B cell (primary cell): ENCODE measurements at regions not wholly inside any gene's neighbourhood (a gene's known extent, or its start where the extent isn't known, plus 50 kb on each side); places are given as distances from the start of the nearest gene placed in this dataset.

Experiments used
- ATAC-seq: fragments of 200-7000 bp; cut with Tn5 transposase; one replicate; pipeline ENCODE4 v1.10.0; 2021; ENCODE audit warnings: low read depth, mild to moderate bottlenecking, moderate number of reproducible peaks, moderate library complexity
- CTCF ChIA-PET: fragments of 350-600 bp; sonication (Branson Sonifier 250); formaldehyde crosslinking; loops from one replicate; lab custom pipeline; 2021; ENCODE audit warnings: antibody characterized with exemption, inconsistent platforms; lab: Charles Lee
- POLR2A ChIA-PET: fragments of 350-600 bp; sonication (Branson Sonifier 250); formaldehyde crosslinking; loops from one replicate; lab custom pipeline; 2021; ENCODE audit warnings: antibody characterized with exemption; lab: Charles Lee
- DNase-seq: peaks from one replicate; pipeline ENCODE4 v3.0.0; 2013
- H2AFZ ChIP-seq: 2 replicates; pipeline ENCODE4 v1.6.1; 2012; ENCODE audit warnings: mild to moderate bottlenecking, low read depth, low read length; ENCODE audit not compliant: insufficient read depth, poor library complexity, severe bottlenecking
- H3K27ac ChIP-seq, 2 donors: 1 replicate in 1 of 2; 2 replicates in 1 of 2; pipeline ENCODE4 v1.5.1; 2012 to 2013; ENCODE audit warnings: low read length in 2 of 2, mild to moderate bottlenecking in 2 of 2, moderate library complexity in 1 of 2
- H3K27me3 ChIP-seq, 4 experiments: fragments of 200-600 bp in 1 of 4; sonication (generic) in 1 of 4; replicated peaks in 1 of 4; 1 replicate in 2 of 4; 2 replicates in 2 of 4; pipeline versions ENCODE4 v1.6.1 to v1.7.0; 2013 to 2016; ENCODE audit warnings: low read length in 3 of 4, mild to moderate bottlenecking in 2 of 4, mixed read lengths in 1 of 4, moderate library complexity in 1 of 4; ENCODE audit not compliant: insufficient read depth in 4 of 4, control insufficient read depth in 3 of 4; ENCODE audit errors: control extremely low read depth in 1 of 4
- H3K36me3 ChIP-seq, 2 experiments: replicated peaks in 1 of 2; 1 replicate in 1 of 2; 2 replicates in 1 of 2; pipeline versions ENCODE4 v1.6.1 to v1.7.1; 2013; ENCODE audit warnings: low read length in 1 of 2; ENCODE audit not compliant: insufficient read depth in 2 of 2, control insufficient read depth in 1 of 2; ENCODE audit errors: control extremely low read depth in 1 of 2, extremely low read depth in 1 of 2
- H3K4me1 ChIP-seq, 2 donors: fragments of 200-600 bp in 1 of 2; sonication (generic) in 1 of 2; 1 replicate in 1 of 2; 2 replicates in 1 of 2; pipeline versions ENCODE4 v1.5.1 to v1.6.1; 2013 to 2017; ENCODE audit warnings: low read length in 2 of 2; ENCODE audit not compliant: control insufficient read depth in 2 of 2, insufficient read depth in 2 of 2
- H3K4me2 ChIP-seq: replicated peaks from 2 replicates; pipeline ENCODE3; 2012; ENCODE audit warnings: mild to moderate bottlenecking, low read depth, low read length; ENCODE audit not compliant: poor library complexity, severe bottlenecking
- H3K4me3 ChIP-seq, 5 experiments: fragments of 200-600 bp in 1 of 5; sonication (generic) in 1 of 5; 1 replicate in 3 of 5; 2 replicates in 2 of 5; pipeline versions ENCODE4 v1.5.1 to v1.7.0; 2011 to 2016; ENCODE audit warnings: low read length in 4 of 5, mild to moderate bottlenecking in 4 of 5, low read depth in 2 of 5, control low read depth in 1 of 5, moderate library complexity in 1 of 5; ENCODE audit not compliant: insufficient read depth in 1 of 5; ENCODE audit errors: control extremely low read depth in 1 of 5, extremely low read depth in 1 of 5
- H3K79me2 ChIP-seq: fragments of 200-600 bp; sonication (generic); one replicate; pipeline ENCODE4 v1.6.0; 2016; ENCODE audit warnings: low read length; ENCODE audit not compliant: control insufficient read depth, insufficient read depth
- H3K9ac ChIP-seq: fragments of 200-600 bp; sonication (generic); 2 replicates; pipeline ENCODE4 v1.6.1; 2017; ENCODE audit warnings: mild to moderate bottlenecking, low read length, moderate library complexity
- H3K9me3 ChIP-seq, 3 donors: one replicate each; pipeline versions ENCODE4 v1.6.1 to v1.7.1; 2013; ENCODE audit warnings: low read length in 2 of 3; ENCODE audit not compliant: control insufficient read depth in 2 of 3, insufficient read depth in 1 of 3; ENCODE audit errors: control extremely low read depth in 1 of 3
- H4K20me1 ChIP-seq: 2 replicates; pipeline ENCODE4 v1.6.0; 2012; ENCODE audit warnings: mild to moderate bottlenecking, low read length; ENCODE audit not compliant: insufficient read depth, control insufficient read depth, poor library complexity, severe bottlenecking
- H3K27ac Mint-ChIP-seq: one replicate; pipeline ENCODE4 v1.8.0; 2021; ENCODE audit warnings: mixed read lengths
- H3K27me3 Mint-ChIP-seq: one replicate; pipeline ENCODE4 v1.8.0; 2021; ENCODE audit warnings: mixed read lengths
- H3K4me1 Mint-ChIP-seq: one replicate; pipeline ENCODE4 v1.8.0; 2021; ENCODE audit warnings: mixed read lengths
- H3K4me3 Mint-ChIP-seq: one replicate; pipeline ENCODE4 v1.8.0; 2021; ENCODE audit warnings: mixed read lengths
- H3K9me3 Mint-ChIP-seq: one replicate; pipeline ENCODE4 v1.8.0; 2022; ENCODE audit warnings: mixed read lengths; ENCODE audit not compliant: insufficient read depth
- CTCF ChIP-seq: fragments of 200-600 bp; IDR thresholded peaks from one replicate; pipeline ENCODE4 v1.8.0; 2022; ENCODE audit warnings: antibody characterized with exemption, mild to moderate bottlenecking
- EZH2 ChIP-seq: IDR thresholded peaks from 2 replicates; pipeline ENCODE4 v1.6.1; 2012; ENCODE audit warnings: borderline replicate concordance, low read depth, mild to moderate bottlenecking, moderate library complexity, low read length; ENCODE audit not compliant: insufficient read depth, poor library complexity, severe bottlenecking
- WGBS: methylation state at CpG from one replicate; pipeline ENCODE4 v1.1.5; 2013; ENCODE audit warnings: missing lambda C conversion rate; ENCODE audit not compliant: insufficient coverage; 5-methylcytosine and 5-hydroxymethylcytosine counted together
- intact Hi-C: fragments of 100-400 bp; cut with micrococcal nuclease; formaldehyde crosslinking; loops from one replicate; pipeline ENCODE4 v1.10.0; 2022

GRCh38 chr11:122306831-122307391 lies 190.9 kb upstream of the BLID start:
- no peak overlapping the region for H3K27ac ChIP-seq
- no peak overlapping the region for H3K4me3 Mint-ChIP-seq
- no peaks in the 10 kb centered on the region for H3K4me1 ChIP-seq
- no peaks in the 10 kb centered on the region for H4K20me1 ChIP-seq
- H3K36me3 ChIP-seq, result no peaks in the 10 kb centered on the region
- intact Hi-C loops, result no loop called here
- peaks cover 3% of the 10 kb centered on the region for H3K27me3 Mint-ChIP-seq
- no peak overlapping the region for H3K9ac ChIP-seq
- H3K27me3 ChIP-seq, result no peaks in the 10 kb centered on the region
- ChIA-PET POLR2A (no interaction called here), CTCF (interaction anchor here (0.7 kb wide), 1 partner anchor 16 kb away, joined by 3 read pairs; no protein-coding TSS in a partner anchor)
- H2AFZ ChIP-seq, result no peak overlapping the region
- WGBS, result 79% methylated on average over 6 of the region's 9 CpGs
- no peaks in the 10 kb centered on the region for H3K9me3 Mint-ChIP-seq
- no peaks in the 10 kb centered on the region for H3K9me3 ChIP-seq
- H3K79me2 ChIP-seq, result no peaks in the 10 kb centered on the region
- TF ChIP-seq EZH2 (no peak), CTCF (no peak)
- ATAC-seq (no peak), DNase-seq (no peak)
- no peak overlapping the region for H3K27ac Mint-ChIP-seq
- H3K4me2 ChIP-seq, result no peak overlapping the region
- H3K4me3 ChIP-seq, result no peak overlapping the region
- no peaks in the 10 kb centered on the region for H3K4me1 Mint-ChIP-seq

- Histone ChIP-seq H3K79me2 (no peaks in the 10 kb centered on the region), H4K20me1 (no peaks in the 10 kb centered on the region), H2AFZ (no peak overlapping the region), H3K27me3 (no peaks in the 10 kb centered on the region), H3K4me3 (no peak overlapping the region), H3K9ac (no peak overlapping the region), H3K4me1 (no peaks in the 10 kb centered on the region), H3K27ac (no peak overlapping the region), H3K9me3 (no peaks in the 10 kb centered on the region), H3K4me2 (no peak overlapping the region), H3K36me3 (no peaks in the 10 kb centered on the region)
- no peak overlapping the region for H3K27ac Mint-ChIP-seq
- CTCF ChIA-PET, result no interaction called here
- ATAC-seq (no peak), DNase-seq (no peak)
- peaks cover 3% of the 10 kb centered on the region for H3K27me3 Mint-ChIP-seq
- intact Hi-C loops, result no loop called here
- no peak overlapping the region for H3K4me3 Mint-ChIP-seq
- no peaks in the 10 kb centered on the region for H3K9me3 Mint-ChIP-seq
- TF ChIP-seq CTCF (no peak), EZH2 (no peak)
- 0% methylated on average over 1 of the region's 9 CpGs for WGBS
- no peaks in the 10 kb centered on the region for H3K4me1 Mint-ChIP-seq
- POLR2A ChIA-PET, result no interaction called here
These were observed 189.7 kb upstream of the BLID start for GRCh38 chr11:122305426-122306320.
